ENCODE measurements at regions not wholly inside any gene's neighbourhood (a gene's known extent, or its start where the extent isn't known, plus 50 kb on each side); places are given as distances from the start of the nearest gene placed in this dataset.

- CTCF ChIA-PET, result no interaction called here
- ATAC-seq (no peak), DNase-seq (no peak)
- POLR2A ChIA-PET, result no interaction called here
- Mint-ChIP-seq H3K27ac (no peak overlapping the region), H3K36me3 (ENCODE audit: low read depth) (no peaks in the 10 kb centered on the region), H3K27me3 (ENCODE audit: low read depth) (peaks cover 4% of the 10 kb centered on the region), H3K4me1 (ENCODE audit: low read depth) (peaks cover 9% of the 10 kb centered on the region), H3K9me3 (ENCODE audit: insufficient read depth) (no peaks in the 10 kb centered on the region), H3K4me3 (no peak overlapping the region)
Observed at GRCh38 chr2:175233135-175233719, 51.7 kb upstream of the ATP5MC3 start.

All from activated CD8-positive, alpha-beta T cell treated with anti-CD3 and anti-CD28 coated beads, Interleukin-2, amount 10 ng/mL, durations not matched to agents 7 days and 5 days (primary cell).